Right forelimb (tissue), 1 donor: ENCODE measurements at regions not wholly inside any gene's neighbourhood (a gene's known extent, or its start where the extent isn't known, plus 50 kb on each side); places are given as distances from the start of the nearest gene placed in this dataset.

ENCODE experiments used
- DNase-seq: peaks from one replicate; pipeline ENCODE4 v3.0.0-alpha.2; 2018

GRCh38 chr4:12270546-12270945, 841.9 kb upstream of the HS3ST1 start:
- no peak for DNase-seq

GRCh38 chr4:12265554-12265953, 836.9 kb upstream of the HS3ST1 start:
- no peak for DNase-seq

GRCh38 chr4:12260453-12260852, 831.8 kb upstream of the HS3ST1 start:
- DNase-seq = no peak

GRCh38 chr4:12244973-12245372, 816.3 kb upstream of the HS3ST1 start:
- DNase-seq = no peak

GRCh38 chr4:12242354-12242753, 813.7 kb upstream of the HS3ST1 start:
- no peak for DNase-seq

- no peak for DNase-seq
Observed at GRCh38 chr4:12239897-12240636, 811.4 kb upstream of the HS3ST1 start.

GRCh38 chr4:12231098-12231497, 802.4 kb upstream of the HS3ST1 start:
- DNase-seq = no peak

GRCh38 chr4:12221031-12221430, 792.3 kb upstream of the HS3ST1 start:
- no peak for DNase-seq

GRCh38 chr4:12211636-12212035, 782.9 kb upstream of the HS3ST1 start:
- no peak for DNase-seq

- no peak for DNase-seq
Observed at GRCh38 chr4:12207396-12207795, 778.7 kb upstream of the HS3ST1 start.

GRCh38 chr4:12206091-12206490, 777.4 kb upstream of the HS3ST1 start:
- DNase-seq = no peak

- DNase-seq = no peak
Observed at GRCh38 chr4:12203945-12204344, 775.3 kb upstream of the HS3ST1 start.

- DNase-seq = no peak
Observed at GRCh38 chr4:12200226-12200625, 771.5 kb upstream of the HS3ST1 start.

- DNase-seq = no peak
Observed at GRCh38 chr4:12186526-12186925, 757.8 kb upstream of the HS3ST1 start.

- no peak for DNase-seq
Observed at GRCh38 chr4:12178614-12179610, 750.2 kb upstream of the HS3ST1 start.

- no peak for DNase-seq
Observed at GRCh38 chr4:12177416-12177815, 748.7 kb upstream of the HS3ST1 start.

GRCh38 chr4:12173496-12173895, 744.8 kb upstream of the HS3ST1 start:
- DNase-seq = no peak

- no peak for DNase-seq
Observed at GRCh38 chr4:12172198-12172973, 743.7 kb upstream of the HS3ST1 start.

- DNase-seq = no peak
Observed at GRCh38 chr4:12170308-12170707, 741.6 kb upstream of the HS3ST1 start.

- DNase-seq = no peak
Observed at GRCh38 chr4:12165616-12166015, 736.9 kb upstream of the HS3ST1 start.

GRCh38 chr4:12146339-12146738, 717.6 kb upstream of the HS3ST1 start:
- no peak for DNase-seq

- DNase-seq = no peak
Observed at GRCh38 chr4:12145768-12146167, 717.1 kb upstream of the HS3ST1 start.

GRCh38 chr4:12145106-12145505, 716.4 kb upstream of the HS3ST1 start:
- DNase-seq = no peak
